ENCODE measurements at regions not wholly inside any gene's neighbourhood (a gene's known extent, or its start where the extent isn't known, plus 50 kb on each side); places are given as distances from the start of the nearest gene placed in this dataset.

DNA sequence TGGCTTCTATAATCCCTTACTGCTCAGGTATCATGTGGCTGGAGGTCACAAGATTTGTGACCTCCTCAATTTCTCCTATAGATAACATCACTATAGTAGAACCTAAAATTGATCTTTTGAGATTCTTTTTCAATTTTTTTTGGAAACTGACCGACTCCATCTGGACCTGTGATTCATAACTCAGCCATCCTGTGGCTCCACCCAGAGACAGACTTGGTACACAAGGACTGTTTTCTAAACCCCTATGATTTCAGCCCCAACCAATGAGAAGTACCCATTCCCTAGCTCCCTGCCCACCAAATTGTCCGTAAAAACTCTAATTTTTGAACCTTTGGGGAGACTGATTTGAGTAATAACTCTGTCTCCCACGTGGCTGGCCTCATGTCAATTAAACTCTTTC, 148.9 kb downstream of the SYT10 start:
- ATAC-seq (ENCODE audit: insufficient read depth, low read depth) = no peak
- no peak overlapping the region for H3K9ac ChIP-seq (ENCODE audit: low read depth, low read length)
- DNase-seq = no peak

DNA sequence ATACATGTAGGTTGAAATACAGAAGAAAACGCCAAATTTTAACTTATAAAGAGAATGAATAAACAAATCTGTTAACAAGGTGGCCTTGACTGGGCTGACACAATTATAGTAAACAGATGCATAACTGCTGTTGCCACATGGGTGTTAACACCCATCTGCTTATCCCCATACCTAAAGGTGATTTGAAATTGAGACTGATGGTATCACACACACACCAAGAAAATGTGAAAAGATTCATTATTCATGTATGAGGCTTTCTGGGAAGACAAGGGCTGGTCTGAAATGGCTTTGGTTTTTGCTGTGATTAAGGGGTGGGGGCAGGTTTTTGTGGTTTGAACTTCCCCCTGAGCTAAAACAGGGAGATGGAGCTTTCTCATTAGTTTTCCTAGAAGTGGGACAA, 156.6 kb downstream of the SYT10 start:
- Histone ChIP-seq H2AFZ (ENCODE audit: low read depth, low read length) (no peak overlapping the region), H3K27ac (ENCODE audit: low read length) (no peak overlapping the region), H4K20me1 (ENCODE audit: insufficient read depth, low read length) (no peaks in the 10 kb centered on the region), H3K36me3 (ENCODE audit: insufficient read depth, low read length) (no peaks in the 10 kb centered on the region), H3K9me3 (ENCODE audit: insufficient read depth, low read length, severe bottlenecking) (peaks cover 3% of the 10 kb centered on the region), H3K4me1 (ENCODE audit: insufficient read depth, low read length) (no peaks in the 10 kb centered on the region), H3K27me3 (ENCODE audit: insufficient read depth, low read length, poor library complexity) (no peaks in the 10 kb centered on the region), H3K4me3 (ENCODE audit: low read depth in 1 of 2, low read length in 2 of 2) (no peak overlapping the region), H3K4me2 (ENCODE audit: insufficient read depth, low read length) (no peak overlapping the region), H3K9ac (ENCODE audit: low read depth, low read length) (no peak overlapping the region), H3K79me2 (ENCODE audit: insufficient read depth, low read length) (no peaks in the 10 kb centered on the region)
- TF ChIP-seq, protein P1, sequence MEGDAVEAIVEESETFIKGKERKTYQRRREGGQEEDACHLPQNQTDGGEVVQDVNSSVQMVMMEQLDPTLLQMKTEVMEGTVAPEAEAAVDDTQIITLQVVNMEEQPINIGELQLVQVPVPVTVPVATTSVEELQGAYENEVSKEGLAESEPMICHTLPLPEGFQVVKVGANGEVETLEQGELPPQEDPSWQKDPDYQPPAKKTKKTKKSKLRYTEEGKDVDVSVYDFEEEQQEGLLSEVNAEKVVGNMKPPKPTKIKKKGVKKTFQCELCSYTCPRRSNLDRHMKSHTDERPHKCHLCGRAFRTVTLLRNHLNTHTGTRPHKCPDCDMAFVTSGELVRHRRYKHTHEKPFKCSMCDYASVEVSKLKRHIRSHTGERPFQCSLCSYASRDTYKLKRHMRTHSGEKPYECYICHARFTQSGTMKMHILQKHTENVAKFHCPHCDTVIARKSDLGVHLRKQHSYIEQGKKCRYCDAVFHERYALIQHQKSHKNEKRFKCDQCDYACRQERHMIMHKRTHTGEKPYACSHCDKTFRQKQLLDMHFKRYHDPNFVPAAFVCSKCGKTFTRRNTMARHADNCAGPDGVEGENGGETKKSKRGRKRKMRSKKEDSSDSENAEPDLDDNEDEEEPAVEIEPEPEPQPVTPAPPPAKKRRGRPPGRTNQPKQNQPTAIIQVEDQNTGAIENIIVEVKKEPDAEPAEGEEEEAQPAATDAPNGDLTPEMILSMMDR (IDR thresholded peaks at IDR 0.05; ENCODE audit: borderline replicate concordance, extremely low read depth, low read length, poor library complexity, severe bottlenecking) = no peak
- no peak for TF ChIP-seq EZH2 (IDR thresholded peaks at IDR 0.05; ENCODE audit: borderline replicate concordance, low read depth, low read length, severe bottlenecking)
- no peak for ATAC-seq (ENCODE audit: insufficient read depth, low read depth)
- no peak for DNase-seq

More for the DNA sequence above, 148.9 kb downstream of the SYT10 start:
- Histone ChIP-seq H3K4me1 (ENCODE audit: insufficient read depth, low read length) (no peaks in the 10 kb centered on the region), H3K79me2 (ENCODE audit: insufficient read depth, low read length) (no peaks in the 10 kb centered on the region), H3K27ac (ENCODE audit: low read length) (no peak overlapping the region), H3K36me3 (ENCODE audit: insufficient read depth, low read length) (no peaks in the 10 kb centered on the region), H3K27me3 (ENCODE audit: insufficient read depth, low read length, poor library complexity) (no peaks in the 10 kb centered on the region), H3K4me3 (ENCODE audit: low read depth in 1 of 2, low read length in 2 of 2) (no peak overlapping the region), H3K4me2 (ENCODE audit: insufficient read depth, low read length) (no peak overlapping the region), H2AFZ (ENCODE audit: low read depth, low read length) (no peak overlapping the region), H4K20me1 (ENCODE audit: insufficient read depth, low read length) (no peaks in the 10 kb centered on the region), H3K9me3 (ENCODE audit: insufficient read depth, low read length, severe bottlenecking) (no peaks in the 10 kb centered on the region)
- TF ChIP-seq EZH2 (IDR thresholded peaks at IDR 0.05; ENCODE audit: borderline replicate concordance, low read depth, low read length, severe bottlenecking) = no peak
- TF ChIP-seq, protein P1 (IDR thresholded peaks at IDR 0.05; ENCODE audit: borderline replicate concordance, extremely low read depth, low read length, poor library complexity, severe bottlenecking) = no peak

DNA sequence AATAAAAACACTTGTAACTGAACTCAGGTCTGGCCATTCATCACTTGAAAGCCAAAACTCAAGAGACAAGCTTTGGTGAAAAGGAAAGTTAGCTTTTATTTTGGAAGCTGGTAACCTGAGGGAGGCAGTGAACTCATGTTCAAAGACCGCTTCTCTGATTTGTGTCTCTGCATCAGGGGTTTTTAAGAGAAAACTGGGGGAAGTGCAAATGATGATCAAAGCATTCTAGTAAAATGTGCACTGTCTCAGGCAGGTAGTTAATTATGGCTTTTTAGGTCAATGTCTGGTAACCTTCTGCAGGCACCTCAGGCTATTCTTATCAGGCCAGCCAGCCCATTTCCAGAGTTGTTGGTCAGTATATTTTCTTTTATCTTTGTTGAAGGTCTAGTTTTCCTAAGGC, 162.2 kb downstream of the SYT10 start:
- ATAC-seq (ENCODE audit: insufficient read depth, low read depth) = no peak
- Histone ChIP-seq H3K9me3 (ENCODE audit: insufficient read depth, low read length, severe bottlenecking) (peaks cover 6% of the 10 kb centered on the region), H3K36me3 (ENCODE audit: insufficient read depth, low read length) (no peaks in the 10 kb centered on the region), H2AFZ (ENCODE audit: low read depth, low read length) (no peak overlapping the region), H3K4me1 (ENCODE audit: insufficient read depth, low read length) (no peaks in the 10 kb centered on the region), H4K20me1 (ENCODE audit: insufficient read depth, low read length) (no peaks in the 10 kb centered on the region), H3K4me3 (ENCODE audit: low read depth in 1 of 2, low read length in 2 of 2) (no peak overlapping the region), H3K4me2 (ENCODE audit: insufficient read depth, low read length) (no peak overlapping the region), H3K27me3 (ENCODE audit: insufficient read depth, low read length, poor library complexity) (no peaks in the 10 kb centered on the region), H3K79me2 (ENCODE audit: insufficient read depth, low read length) (no peaks in the 10 kb centered on the region), H3K27ac (ENCODE audit: low read length) (no peak overlapping the region), H3K9ac (ENCODE audit: low read depth, low read length) (no peak overlapping the region)
- DNase-seq = no peak
- no peak for TF ChIP-seq EZH2 (IDR thresholded peaks at IDR 0.05; ENCODE audit: borderline replicate concordance, low read depth, low read length, severe bottlenecking)
- TF ChIP-seq, protein P1 (IDR thresholded peaks at IDR 0.05; ENCODE audit: borderline replicate concordance, extremely low read depth, low read length, poor library complexity, severe bottlenecking) = no peak

DNA sequence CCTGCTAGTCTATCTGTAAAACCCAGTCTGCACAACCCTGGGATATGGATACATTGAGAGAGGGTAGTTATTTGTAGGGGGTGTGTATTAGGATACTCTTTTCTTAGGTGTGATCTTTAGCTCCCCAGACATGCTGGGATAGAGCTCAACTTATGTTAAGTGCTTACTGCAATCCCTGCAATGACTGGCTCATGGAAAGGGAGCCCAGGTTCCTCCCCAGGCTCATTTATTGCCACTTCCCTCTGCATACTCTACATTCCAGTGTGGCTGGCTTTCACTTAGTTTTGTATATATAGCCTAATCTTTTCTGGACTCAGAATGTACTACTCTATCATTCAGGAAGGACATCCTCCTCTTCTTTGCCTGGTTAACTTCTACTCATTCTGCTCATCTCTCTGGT, 172.0 kb downstream of the SYT10 start:
- no peak overlapping the region for H3K4me3 ChIP-seq (ENCODE audit: low read depth in 1 of 2, low read length in 2 of 2)
- H3K27me3 ChIP-seq (ENCODE audit: insufficient read depth, low read length, poor library complexity) = no peaks in the 10 kb centered on the region
- H3K79me2 ChIP-seq (ENCODE audit: insufficient read depth, low read length) = no peaks in the 10 kb centered on the region
- TF ChIP-seq, protein P1 (IDR thresholded peaks at IDR 0.05; ENCODE audit: borderline replicate concordance, extremely low read depth, low read length, poor library complexity, severe bottlenecking) = no peak
- no peak for TF ChIP-seq EZH2 (IDR thresholded peaks at IDR 0.05; ENCODE audit: borderline replicate concordance, low read depth, low read length, severe bottlenecking)
- H3K36me3 ChIP-seq (ENCODE audit: insufficient read depth, low read length) = no peaks in the 10 kb centered on the region
- DNase-seq (no peak), ATAC-seq (ENCODE audit: insufficient read depth, low read depth) (no peak)
- H4K20me1 ChIP-seq (ENCODE audit: insufficient read depth, low read length) = no peaks in the 10 kb centered on the region
- H2AFZ ChIP-seq (ENCODE audit: low read depth, low read length) = no peak overlapping the region
- H3K27ac ChIP-seq (ENCODE audit: low read length) = no peak overlapping the region
- H3K4me2 ChIP-seq (ENCODE audit: insufficient read depth, low read length) = no peak overlapping the region
- H3K4me1 ChIP-seq (ENCODE audit: insufficient read depth, low read length) = no peaks in the 10 kb centered on the region
- H3K9me3 ChIP-seq (ENCODE audit: insufficient read depth, low read length, severe bottlenecking) = no peaks in the 10 kb centered on the region
- no peak overlapping the region for H3K9ac ChIP-seq (ENCODE audit: low read depth, low read length)

Measured in DND-41 (cell line).